Uterus (tissue), 2 donors: ENCODE measurements at regions not wholly inside any gene's neighbourhood (a gene's known extent, or its start where the extent isn't known, plus 50 kb on each side); places are given as distances from the start of the nearest gene placed in this dataset.

Source experiments
- POLR2A ChIP-seq, 2 donors: fragments of 450-650 bp; IDR thresholded peaks; one replicate each; pipeline ENCODE4 v1.6.1; 2016; ENCODE audit warnings: antibody characterized with exemption in 2 of 2, mild to moderate bottlenecking in 1 of 2, moderate library complexity in 1 of 2
- TF ChIP-seq, protein P1 (sequence below), 4 experiments: fragments of 200-600 bp in 2 of 4; fragments of 450-650 bp in 2 of 4; sonication (generic) in 2 of 4; IDR thresholded peaks; one replicate each; pipeline ENCODE4 v1.5.1; 2016 to 2019; ENCODE audit warnings: antibody characterized with exemption in 4 of 4, mild to moderate bottlenecking in 2 of 4, moderate library complexity in 1 of 4

DNA sequence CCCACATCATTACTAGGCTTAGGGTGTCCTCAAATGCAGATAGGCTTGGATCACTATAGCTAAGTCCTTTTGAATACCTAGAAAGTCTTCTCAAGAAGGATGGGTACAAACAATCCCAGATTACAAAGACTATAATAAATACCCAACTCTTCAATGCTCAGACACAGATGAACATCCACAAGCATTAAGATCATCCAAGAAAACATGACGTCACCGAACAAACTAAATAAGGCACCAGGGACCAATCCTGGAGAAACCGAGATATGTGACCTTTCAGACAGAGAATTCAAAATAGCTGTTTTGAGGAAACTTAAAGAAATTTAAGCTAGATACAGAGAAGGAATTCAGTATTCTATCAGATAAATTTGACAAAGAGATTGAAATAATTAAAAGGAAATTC is 108.0 kb upstream of the PLPP4 start:
- TF ChIP-seq, protein P1, sequence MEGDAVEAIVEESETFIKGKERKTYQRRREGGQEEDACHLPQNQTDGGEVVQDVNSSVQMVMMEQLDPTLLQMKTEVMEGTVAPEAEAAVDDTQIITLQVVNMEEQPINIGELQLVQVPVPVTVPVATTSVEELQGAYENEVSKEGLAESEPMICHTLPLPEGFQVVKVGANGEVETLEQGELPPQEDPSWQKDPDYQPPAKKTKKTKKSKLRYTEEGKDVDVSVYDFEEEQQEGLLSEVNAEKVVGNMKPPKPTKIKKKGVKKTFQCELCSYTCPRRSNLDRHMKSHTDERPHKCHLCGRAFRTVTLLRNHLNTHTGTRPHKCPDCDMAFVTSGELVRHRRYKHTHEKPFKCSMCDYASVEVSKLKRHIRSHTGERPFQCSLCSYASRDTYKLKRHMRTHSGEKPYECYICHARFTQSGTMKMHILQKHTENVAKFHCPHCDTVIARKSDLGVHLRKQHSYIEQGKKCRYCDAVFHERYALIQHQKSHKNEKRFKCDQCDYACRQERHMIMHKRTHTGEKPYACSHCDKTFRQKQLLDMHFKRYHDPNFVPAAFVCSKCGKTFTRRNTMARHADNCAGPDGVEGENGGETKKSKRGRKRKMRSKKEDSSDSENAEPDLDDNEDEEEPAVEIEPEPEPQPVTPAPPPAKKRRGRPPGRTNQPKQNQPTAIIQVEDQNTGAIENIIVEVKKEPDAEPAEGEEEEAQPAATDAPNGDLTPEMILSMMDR (IDR thresholded peaks at IDR 0.05): no peak
- no peak for TF ChIP-seq POLR2A (IDR thresholded peaks at IDR 0.05)
